ENCODE measurements at regions not wholly inside any gene's neighbourhood (a gene's known extent, or its start where the extent isn't known, plus 50 kb on each side); places are given as distances from the start of the nearest gene placed in this dataset.

GRCh38 chr11:82663535-82663934 is 70.1 kb downstream of the FAM181B start:
- TF ChIP-seq, protein P1, sequence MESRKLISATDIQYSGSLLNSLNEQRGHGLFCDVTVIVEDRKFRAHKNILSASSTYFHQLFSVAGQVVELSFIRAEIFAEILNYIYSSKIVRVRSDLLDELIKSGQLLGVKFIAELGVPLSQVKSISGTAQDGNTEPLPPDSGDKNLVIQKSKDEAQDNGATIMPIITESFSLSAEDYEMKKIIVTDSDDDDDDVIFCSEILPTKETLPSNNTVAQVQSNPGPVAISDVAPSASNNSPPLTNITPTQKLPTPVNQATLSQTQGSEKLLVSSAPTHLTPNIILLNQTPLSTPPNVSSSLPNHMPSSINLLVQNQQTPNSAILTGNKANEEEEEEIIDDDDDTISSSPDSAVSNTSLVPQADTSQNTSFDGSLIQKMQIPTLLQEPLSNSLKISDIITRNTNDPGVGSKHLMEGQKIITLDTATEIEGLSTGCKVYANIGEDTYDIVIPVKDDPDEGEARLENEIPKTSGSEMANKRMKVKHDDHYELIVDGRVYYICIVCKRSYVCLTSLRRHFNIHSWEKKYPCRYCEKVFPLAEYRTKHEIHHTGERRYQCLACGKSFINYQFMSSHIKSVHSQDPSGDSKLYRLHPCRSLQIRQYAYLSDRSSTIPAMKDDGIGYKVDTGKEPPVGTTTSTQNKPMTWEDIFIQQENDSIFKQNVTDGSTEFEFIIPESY (IDR thresholded peaks at IDR 0.05): no peak
- TF ChIP-seq NR2F2 (IDR thresholded peaks at IDR 0.05) (no peak), TAF1 (conservative IDR thresholded peaks at IDR 0.05) (no peak), HNF4A (conservative IDR thresholded peaks at IDR 0.05) (no peak), MAX (IDR thresholded peaks at IDR 0.05) (no peak), YY1 (IDR thresholded peaks at IDR 0.05) (no peak), RAD21 (IDR thresholded peaks at IDR 0.05) (no peak), RXRA (IDR thresholded peaks at IDR 0.05) (no peak)
- TF ChIP-seq, protein P2, sequence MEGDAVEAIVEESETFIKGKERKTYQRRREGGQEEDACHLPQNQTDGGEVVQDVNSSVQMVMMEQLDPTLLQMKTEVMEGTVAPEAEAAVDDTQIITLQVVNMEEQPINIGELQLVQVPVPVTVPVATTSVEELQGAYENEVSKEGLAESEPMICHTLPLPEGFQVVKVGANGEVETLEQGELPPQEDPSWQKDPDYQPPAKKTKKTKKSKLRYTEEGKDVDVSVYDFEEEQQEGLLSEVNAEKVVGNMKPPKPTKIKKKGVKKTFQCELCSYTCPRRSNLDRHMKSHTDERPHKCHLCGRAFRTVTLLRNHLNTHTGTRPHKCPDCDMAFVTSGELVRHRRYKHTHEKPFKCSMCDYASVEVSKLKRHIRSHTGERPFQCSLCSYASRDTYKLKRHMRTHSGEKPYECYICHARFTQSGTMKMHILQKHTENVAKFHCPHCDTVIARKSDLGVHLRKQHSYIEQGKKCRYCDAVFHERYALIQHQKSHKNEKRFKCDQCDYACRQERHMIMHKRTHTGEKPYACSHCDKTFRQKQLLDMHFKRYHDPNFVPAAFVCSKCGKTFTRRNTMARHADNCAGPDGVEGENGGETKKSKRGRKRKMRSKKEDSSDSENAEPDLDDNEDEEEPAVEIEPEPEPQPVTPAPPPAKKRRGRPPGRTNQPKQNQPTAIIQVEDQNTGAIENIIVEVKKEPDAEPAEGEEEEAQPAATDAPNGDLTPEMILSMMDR (IDR thresholded peaks at IDR 0.05; ENCODE audit: low read depth, low read length, missing input control): no peak
- no peaks in the 10 kb centered on the region for H3K27me3 ChIP-seq (ENCODE audit: control insufficient read depth in 4 of 4, insufficient read depth in 4 of 4, low read length in 3 of 4)
- 87% methylated on average over 1 of the region's 1 CpG for WGBS

DNA sequence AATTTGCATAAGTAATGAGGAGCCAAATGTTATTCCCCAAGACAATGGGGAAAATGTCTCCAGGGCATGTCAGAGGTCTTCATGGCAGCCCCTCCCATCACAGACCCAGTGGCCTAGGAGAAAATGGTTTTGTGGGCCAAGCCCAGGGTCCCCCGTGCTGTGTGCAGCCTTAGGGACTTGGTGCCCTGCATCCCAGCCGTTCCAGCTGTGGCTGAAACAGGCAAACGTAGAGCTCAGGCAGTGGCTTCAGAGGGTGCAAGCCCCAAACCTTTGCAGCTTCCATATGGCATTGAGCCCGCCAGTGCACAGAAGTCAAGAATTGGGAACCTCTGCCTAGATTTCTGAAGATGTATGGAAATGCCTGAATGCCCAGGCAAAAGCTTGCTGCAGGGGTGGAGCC is 79.9 kb downstream of the FAM181B start:
- DNase-seq (ENCODE audit: low spot score): no peak
- no peak overlapping the region for H3K27ac ChIP-seq (ENCODE audit: low read depth in 1 of 2, low read length in 2 of 2)
- no peaks in the 10 kb centered on the region for H3K36me3 ChIP-seq (ENCODE audit: control insufficient read depth in 4 of 4, insufficient read depth in 3 of 4, low read depth in 1 of 4, low read length in 3 of 4)
- TF ChIP-seq, protein P1 (IDR thresholded peaks at IDR 0.05): no peak
- TF ChIP-seq TAF1 (conservative IDR thresholded peaks at IDR 0.05) (no peak), FOXA1 (IDR thresholded peaks at IDR 0.05) (no peak), RAD21 (IDR thresholded peaks at IDR 0.05) (no peak), MAX (IDR thresholded peaks at IDR 0.05) (no peak), REST (IDR thresholded peaks at IDR 0.05) (no peak), EGR1 (IDR thresholded peaks at IDR 0.05; ENCODE audit: low read depth in 2 of 2) (no peak), HNF4A (conservative IDR thresholded peaks at IDR 0.05) (no peak), GABPA (IDR thresholded peaks at IDR 0.05 in 1 of 2, conservative IDR thresholded peaks at IDR 0.05 in 1 of 2) (no peak), YY1 (IDR thresholded peaks at IDR 0.05) (no peak), HNF4G (IDR thresholded peaks at IDR 0.05) (no peak), SP1 (IDR thresholded peaks at IDR 0.05) (no peak), FOXA2 (IDR thresholded peaks at IDR 0.05) (no peak)
- TF ChIP-seq, protein P2 (IDR thresholded peaks at IDR 0.05; ENCODE audit: low read depth, low read length, missing input control): no peak
- H3K9ac ChIP-seq (ENCODE audit: low read depth in 1 of 2, low read length in 2 of 2): no peak overlapping the region
- no peak overlapping the region for H3K4me3 ChIP-seq (ENCODE audit: low read depth in 1 of 3, low read length in 3 of 3)
- no peaks in the 10 kb centered on the region for H3K27me3 ChIP-seq (ENCODE audit: control insufficient read depth in 4 of 4, insufficient read depth in 4 of 4, low read length in 3 of 4)
- peaks cover 0 to 2% (median 0%) of the 10 kb centered on the region in 4 donors for H3K9me3 ChIP-seq (ENCODE audit: control insufficient read depth in 4 of 4, low read length in 3 of 4)
- 70% methylated on average over 4 of the region's 4 CpGs for WGBS
- no peaks in the 10 kb centered on the region for H3K4me1 ChIP-seq (ENCODE audit: control insufficient read depth in 4 of 4, insufficient read depth in 4 of 4, low read length in 3 of 4)

More at GRCh38 chr11:82663535-82663934, 70.1 kb downstream of the FAM181B start:
- DNase-seq (ENCODE audit: low spot score): no peak
- H3K9ac ChIP-seq (ENCODE audit: low read depth in 1 of 2, low read length in 2 of 2): no peak overlapping the region
- H3K27ac ChIP-seq (ENCODE audit: low read depth in 1 of 2, low read length in 2 of 2): no peak overlapping the region
- peaks cover 0 to 2% (median 0%) of the 10 kb centered on the region in 4 donors for H3K9me3 ChIP-seq (ENCODE audit: control insufficient read depth in 4 of 4, low read length in 3 of 4)
- H3K4me1 ChIP-seq (ENCODE audit: control insufficient read depth in 4 of 4, insufficient read depth in 4 of 4, low read length in 3 of 4): no peaks in the 10 kb centered on the region
- no peak overlapping the region for H3K4me3 ChIP-seq (ENCODE audit: low read depth in 1 of 3, low read length in 3 of 3)
- H3K36me3 ChIP-seq (ENCODE audit: control insufficient read depth in 4 of 4, insufficient read depth in 3 of 4, low read depth in 1 of 4, low read length in 3 of 4): no peaks in the 10 kb centered on the region

Measured in liver (tissue), 8 donors.